Activated CD8-positive, alpha-beta T cell treated with anti-CD3 and anti-CD28 coated beads for 36 hours (primary cell): ENCODE measurements at regions not wholly inside any gene's neighbourhood (a gene's known extent, or its start where the extent isn't known, plus 50 kb on each side); places are given as distances from the start of the nearest gene placed in this dataset.

Experiments used
- ATAC-seq: fragments of 200-7000 bp; cut with Tn5 transposase; one replicate; pipeline ENCODE4 v1.10.0; 2021; ENCODE audit warnings: mild to moderate bottlenecking, moderate library complexity
- CTCF ChIA-PET: fragments of 350-600 bp; sonication (Branson Sonifier 250); formaldehyde crosslinking; loops from one replicate; lab custom pipeline; 2021; ENCODE audit warnings: antibody characterized with exemption; lab: Charles Lee
- POLR2A ChIA-PET: fragments of 350-600 bp; sonication (Branson Sonifier 250); formaldehyde crosslinking; loops from one replicate; lab custom pipeline; 2021; ENCODE audit warnings: antibody characterized with exemption; lab: Charles Lee
- DNase-seq: peaks from one replicate; pipeline ENCODE4 v3.0.0-alpha.2; 2020
- H3K27ac Mint-ChIP-seq: one replicate; pipeline ENCODE4 v1.8.0; 2021; ENCODE audit warnings: mild to moderate bottlenecking, mixed read lengths
- H3K27me3 Mint-ChIP-seq: one replicate; pipeline ENCODE4 v1.8.0; 2021; ENCODE audit warnings: mixed read lengths
- H3K36me3 Mint-ChIP-seq: one replicate; pipeline ENCODE4 v1.8.0; 2021; ENCODE audit warnings: low read depth, mixed read lengths
- H3K4me1 Mint-ChIP-seq: one replicate; pipeline ENCODE4 v1.8.0; 2021; ENCODE audit warnings: low read depth, mixed read lengths
- H3K4me3 Mint-ChIP-seq: one replicate; pipeline ENCODE4 v1.8.0; 2021; ENCODE audit warnings: mild to moderate bottlenecking, moderate library complexity, mixed read lengths
- H3K9me3 Mint-ChIP-seq: one replicate; pipeline ENCODE4 v1.8.0; 2021; ENCODE audit warnings: mixed read lengths
- intact Hi-C: fragments of 100-400 bp; cut with micrococcal nuclease; formaldehyde crosslinking; loops from one replicate; pipeline ENCODE4 v1.10.0; 2022
- TF ChIP-seq, protein P1 (sequence below): fragments of 200-600 bp; IDR thresholded peaks from one replicate; pipeline ENCODE4 v1.8.0; 2022; ENCODE audit warnings: antibody characterized with exemption, mild to moderate bottlenecking

DNA sequence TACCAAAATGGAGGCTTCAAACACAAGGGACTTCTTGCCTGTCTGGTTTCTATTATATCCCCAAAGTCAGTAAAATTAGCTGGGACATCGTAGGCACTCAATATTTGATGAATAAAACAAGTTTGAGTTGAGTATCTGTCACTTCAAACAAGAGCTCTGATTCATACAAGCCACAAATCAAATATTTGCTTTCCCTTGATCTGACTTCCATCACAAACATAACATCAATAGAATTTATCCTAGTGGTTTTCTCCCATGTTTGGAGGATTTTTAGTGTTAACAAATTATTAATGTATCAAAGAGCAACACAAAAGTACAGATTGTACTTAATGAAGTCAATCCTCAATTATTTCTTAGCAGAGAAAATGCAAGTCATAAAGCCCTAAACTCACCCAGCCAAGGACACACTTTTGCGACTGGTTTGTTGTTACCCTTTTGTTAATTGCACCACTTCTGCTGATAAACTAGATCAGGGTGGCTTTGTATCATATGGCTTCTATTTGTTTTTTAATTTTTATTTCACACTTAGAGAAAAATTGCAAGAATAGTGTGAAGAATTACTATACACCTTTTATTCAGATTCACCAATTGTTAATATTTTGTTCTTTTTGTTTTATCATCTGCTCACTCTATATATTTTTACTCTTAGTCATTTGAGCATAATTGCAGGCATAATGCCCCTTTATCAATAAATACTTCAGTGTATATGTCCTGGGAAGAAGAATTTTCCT, 117.4 kb upstream of the PRDM1 start:
- H3K4me3 Mint-ChIP-seq: no peak overlapping the region
- no peaks in the 10 kb centered on the region for H3K4me1 Mint-ChIP-seq
- TF ChIP-seq, protein P1, sequence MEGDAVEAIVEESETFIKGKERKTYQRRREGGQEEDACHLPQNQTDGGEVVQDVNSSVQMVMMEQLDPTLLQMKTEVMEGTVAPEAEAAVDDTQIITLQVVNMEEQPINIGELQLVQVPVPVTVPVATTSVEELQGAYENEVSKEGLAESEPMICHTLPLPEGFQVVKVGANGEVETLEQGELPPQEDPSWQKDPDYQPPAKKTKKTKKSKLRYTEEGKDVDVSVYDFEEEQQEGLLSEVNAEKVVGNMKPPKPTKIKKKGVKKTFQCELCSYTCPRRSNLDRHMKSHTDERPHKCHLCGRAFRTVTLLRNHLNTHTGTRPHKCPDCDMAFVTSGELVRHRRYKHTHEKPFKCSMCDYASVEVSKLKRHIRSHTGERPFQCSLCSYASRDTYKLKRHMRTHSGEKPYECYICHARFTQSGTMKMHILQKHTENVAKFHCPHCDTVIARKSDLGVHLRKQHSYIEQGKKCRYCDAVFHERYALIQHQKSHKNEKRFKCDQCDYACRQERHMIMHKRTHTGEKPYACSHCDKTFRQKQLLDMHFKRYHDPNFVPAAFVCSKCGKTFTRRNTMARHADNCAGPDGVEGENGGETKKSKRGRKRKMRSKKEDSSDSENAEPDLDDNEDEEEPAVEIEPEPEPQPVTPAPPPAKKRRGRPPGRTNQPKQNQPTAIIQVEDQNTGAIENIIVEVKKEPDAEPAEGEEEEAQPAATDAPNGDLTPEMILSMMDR: no peak
- no peak for ATAC-seq
- intact Hi-C loops: no loop called here
- peaks cover 3% of the 10 kb centered on the region for H3K27me3 Mint-ChIP-seq
- ChIA-PET CTCF (interaction anchor here (0.6 kb wide), 1 partner anchor 20 kb away, joined by 4 read pairs; no protein-coding TSS in a partner anchor), POLR2A (interaction anchor here (0.7 kb wide), 1 partner anchor 16 kb away, joined by 4 read pairs; no protein-coding TSS in a partner anchor)
- peaks cover 8% of the 10 kb centered on the region for H3K36me3 Mint-ChIP-seq
- H3K9me3 Mint-ChIP-seq: peaks cover 31% of the 10 kb centered on the region
- DNase-seq: no peak
- H3K27ac Mint-ChIP-seq: no peak overlapping the region

DNA sequence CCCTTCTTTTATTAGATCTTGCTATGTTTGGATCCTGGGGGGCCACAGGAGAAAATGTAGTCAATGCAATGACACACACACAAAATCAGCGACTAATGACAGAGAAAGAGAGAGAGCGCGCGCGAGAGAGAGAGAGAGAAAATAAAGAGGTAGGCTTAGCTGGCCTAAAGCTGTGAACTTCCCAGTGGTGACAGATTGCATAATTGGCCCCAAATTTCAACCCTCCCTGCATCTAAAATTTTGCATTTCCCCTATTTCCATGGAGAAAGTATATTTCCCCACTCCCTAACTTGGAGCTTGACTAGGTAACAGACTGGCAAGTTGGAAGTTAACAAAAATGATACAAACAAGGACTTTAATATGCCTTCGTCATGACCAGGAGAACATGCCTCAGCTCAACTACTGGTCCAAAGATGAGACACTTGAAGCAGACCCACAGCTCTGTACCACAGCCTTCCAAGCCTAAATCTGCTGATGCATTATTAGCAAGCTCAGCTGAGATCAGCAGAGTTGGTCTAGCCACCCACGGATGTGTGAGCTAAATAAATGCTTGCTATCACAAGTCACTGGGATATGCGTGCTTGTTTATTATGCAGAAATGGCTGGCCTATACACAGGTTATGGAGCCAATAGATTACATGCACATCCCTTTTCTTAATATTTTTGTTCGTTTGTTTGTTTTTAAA, 118.1 kb upstream of the PRDM1 start:
- H3K27me3 Mint-ChIP-seq: peaks cover 3% of the 10 kb centered on the region
- peaks cover 6% of the 10 kb centered on the region for H3K36me3 Mint-ChIP-seq
- DNase-seq: no peak
- no peaks in the 10 kb centered on the region for H3K4me1 Mint-ChIP-seq
- ATAC-seq: no peak
- TF ChIP-seq, protein P1: no peak
- H3K4me3 Mint-ChIP-seq: no peak overlapping the region
- H3K27ac Mint-ChIP-seq: no peak overlapping the region
- ChIA-PET CTCF (interaction anchor here (0.6 kb wide), 1 partner anchor 19 kb away, joined by 4 read pairs; no protein-coding TSS in a partner anchor), POLR2A (interaction anchor here (0.7 kb wide), 1 partner anchor 16 kb away, joined by 4 read pairs; no protein-coding TSS in a partner anchor)
- intact Hi-C loops: no loop called here
- H3K9me3 Mint-ChIP-seq: peaks cover 25% of the 10 kb centered on the region

DNA sequence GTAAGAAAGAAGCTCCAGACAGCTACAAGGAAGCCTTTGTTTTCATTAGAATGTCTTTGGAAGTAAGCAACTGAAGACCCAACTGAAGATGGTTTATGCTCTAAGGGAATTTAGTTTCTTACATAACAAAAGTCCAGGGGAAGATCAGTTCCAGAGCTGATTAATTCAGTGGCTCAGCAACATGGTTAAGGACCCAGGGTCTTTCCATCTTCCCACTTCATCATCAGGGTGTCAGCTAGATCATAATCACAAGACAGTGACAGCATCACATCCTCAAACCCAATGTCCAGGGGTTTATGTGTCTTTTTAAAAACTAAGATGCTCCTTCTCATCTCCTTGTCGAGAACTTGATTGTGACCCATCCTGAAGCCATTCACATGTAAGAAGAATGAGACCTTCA, 119.7 kb upstream of the PRDM1 start:
- DNase-seq (no peak), ATAC-seq (no peak)
- Mint-ChIP-seq H3K4me3 (no peak overlapping the region), H3K4me1 (no peaks in the 10 kb centered on the region), H3K27me3 (peaks cover 2% of the 10 kb centered on the region), H3K36me3 (no peaks in the 10 kb centered on the region), H3K9me3 (peaks cover 11% of the 10 kb centered on the region), H3K27ac (no peak overlapping the region)
- ChIA-PET CTCF (no interaction called here), POLR2A (interaction anchor here (1.1 kb wide), 1 partner anchor 66 kb away, joined by 3 read pairs; no protein-coding TSS in a partner anchor)
- intact Hi-C loops: no loop called here
- TF ChIP-seq, protein P1: no peak

DNA sequence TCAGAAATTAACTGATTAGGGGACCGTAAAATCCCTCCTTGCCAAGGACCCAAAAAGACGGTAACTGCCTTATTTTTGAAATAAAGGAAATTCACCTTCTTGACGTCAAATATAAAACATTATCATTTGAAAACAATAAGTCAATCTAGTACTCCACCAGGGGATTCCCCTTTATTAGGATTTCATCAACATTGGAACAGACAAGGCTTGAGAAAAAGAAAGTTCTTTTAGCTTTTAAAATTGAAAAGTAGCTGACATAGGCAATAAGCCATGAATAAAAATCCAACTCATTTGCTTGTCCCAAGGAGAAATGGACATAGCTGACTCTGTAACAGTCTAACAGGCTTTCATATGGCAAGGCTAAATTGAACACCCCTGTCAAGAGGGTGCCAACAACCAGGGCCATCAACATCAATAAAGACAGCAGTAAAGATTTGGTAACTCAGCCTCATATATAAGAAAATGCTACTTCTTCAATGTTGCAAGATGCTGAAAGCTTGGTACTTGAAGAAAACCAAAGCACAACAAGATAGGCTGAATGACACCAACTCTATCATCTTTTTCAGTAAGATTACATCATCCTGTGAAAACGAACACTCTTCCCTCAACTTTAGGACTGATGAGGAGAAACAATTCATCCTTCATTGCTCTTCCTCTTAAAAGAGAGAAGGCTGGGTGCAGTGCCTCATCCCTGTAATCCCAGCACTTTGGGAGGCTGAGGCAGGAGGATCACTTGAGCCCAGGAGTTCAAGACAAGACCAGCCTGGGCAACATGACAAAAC, 121.0 kb upstream of the PRDM1 start:
- TF ChIP-seq, protein P1: no peak
- ChIA-PET POLR2A (no interaction called here), CTCF (no interaction called here)
- Mint-ChIP-seq H3K27ac (no peak overlapping the region), H3K27me3 (peaks cover 2% of the 10 kb centered on the region), H3K4me3 (no peak overlapping the region), H3K36me3 (no peaks in the 10 kb centered on the region), H3K9me3 (peaks cover 9% of the 10 kb centered on the region), H3K4me1 (no peaks in the 10 kb centered on the region)
- no peak for DNase-seq
- no peak for ATAC-seq
- intact Hi-C loops: no loop called here
